Activated naive CD4-positive, alpha-beta T cell treated with anti-CD3 and anti-CD28 coated beads, Interleukin-2, amount 10 ng/mL, durations not matched to agents 7 days and 5 days (primary cell): ENCODE measurements at regions not wholly inside any gene's neighbourhood (a gene's known extent, or its start where the extent isn't known, plus 50 kb on each side); places are given as distances from the start of the nearest gene placed in this dataset.

Experiments
- CTCF ChIA-PET: fragments of 350-600 bp; sonication (Branson Sonifier 250); formaldehyde crosslinking; loops from one replicate; lab custom pipeline; 2021; ENCODE audit warnings: antibody characterized with exemption; lab: Charles Lee
- DNase-seq: peaks from one replicate; pipeline ENCODE4 v3.0.0-alpha.2; 2020
- H3K27ac Mint-ChIP-seq: one replicate; pipeline ENCODE4 v1.8.0; 2021; ENCODE audit warnings: mild to moderate bottlenecking, moderate library complexity, mixed read lengths
- H3K27me3 Mint-ChIP-seq: one replicate; pipeline ENCODE4 v1.8.0; 2021; ENCODE audit warnings: mild to moderate bottlenecking, mixed read lengths
- H3K36me3 Mint-ChIP-seq: one replicate; pipeline ENCODE4 v1.8.0; 2021; ENCODE audit warnings: mixed read lengths
- H3K4me1 Mint-ChIP-seq: one replicate; pipeline ENCODE4 v1.8.0; 2021; ENCODE audit warnings: mixed read lengths
- H3K4me3 Mint-ChIP-seq: one replicate; pipeline ENCODE4 v1.8.0; 2021; ENCODE audit warnings: mild to moderate bottlenecking, moderate library complexity, mixed read lengths
- H3K9me3 Mint-ChIP-seq: one replicate; pipeline ENCODE4 v1.8.0; 2021; ENCODE audit warnings: mixed read lengths

GRCh38 chr3:99526921-99527320 is 111.5 kb upstream of the COL8A1 start:
- no peak for DNase-seq
- Mint-ChIP-seq H3K36me3 (no peaks in the 10 kb centered on the region), H3K9me3 (no peaks in the 10 kb centered on the region), H3K4me3 (no peak overlapping the region), H3K27me3 (no peaks in the 10 kb centered on the region), H3K4me1 (no peaks in the 10 kb centered on the region), H3K27ac (no peak overlapping the region)
- CTCF ChIA-PET = no interaction called here

GRCh38 chr3:99524559-99524958 is 113.8 kb upstream of the COL8A1 start:
- no peaks in the 10 kb centered on the region for H3K4me1 Mint-ChIP-seq
- no peak for DNase-seq
- no peaks in the 10 kb centered on the region for H3K27me3 Mint-ChIP-seq
- no peak overlapping the region for H3K4me3 Mint-ChIP-seq
- no peak overlapping the region for H3K27ac Mint-ChIP-seq
- CTCF ChIA-PET = no interaction called here
- H3K36me3 Mint-ChIP-seq = no peaks in the 10 kb centered on the region
- H3K9me3 Mint-ChIP-seq = no peaks in the 10 kb centered on the region

GRCh38 chr3:99523431-99524127 is 114.8 kb upstream of the COL8A1 start:
- no peaks in the 10 kb centered on the region for H3K4me1 Mint-ChIP-seq
- CTCF ChIA-PET = no interaction called here

DNA sequence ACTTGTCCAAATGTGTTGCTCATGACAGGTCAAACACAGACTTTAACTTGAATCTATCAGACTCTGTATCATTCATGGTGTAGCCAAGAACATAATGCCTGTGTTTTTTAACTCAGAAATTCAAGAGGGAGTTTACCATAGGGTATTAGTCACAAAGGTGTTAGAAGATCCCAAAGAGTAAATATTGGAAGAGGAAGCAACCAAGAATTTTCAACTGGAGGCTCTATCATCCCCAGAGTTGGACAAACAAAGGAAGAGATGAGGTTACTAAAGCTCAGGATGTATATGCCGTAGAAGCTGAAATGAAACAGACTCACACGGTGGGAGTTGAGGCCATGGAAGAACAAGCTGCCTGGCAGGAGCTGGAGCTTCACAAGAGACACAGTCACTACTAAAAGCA is 116.2 kb upstream of the COL8A1 start:
- H3K36me3 Mint-ChIP-seq = no peaks in the 10 kb centered on the region
- no peak overlapping the region for H3K4me3 Mint-ChIP-seq
- DNase-seq = no peak
- CTCF ChIA-PET = interaction anchor here (0.9 kb wide), 1 partner anchor 15 kb away, joined by 3 read pairs; no protein-coding TSS in a partner anchor
- H3K27ac Mint-ChIP-seq = no peak overlapping the region
- no peaks in the 10 kb centered on the region for H3K9me3 Mint-ChIP-seq
- no peaks in the 10 kb centered on the region for H3K27me3 Mint-ChIP-seq
- no peaks in the 10 kb centered on the region for H3K4me1 Mint-ChIP-seq

More at GRCh38 chr3:99523431-99524127, 114.8 kb upstream of the COL8A1 start:
- H3K9me3 Mint-ChIP-seq = no peaks in the 10 kb centered on the region
- H3K4me3 Mint-ChIP-seq = no peak overlapping the region
- H3K27ac Mint-ChIP-seq = no peak overlapping the region
- H3K36me3 Mint-ChIP-seq = no peaks in the 10 kb centered on the region
- no peaks in the 10 kb centered on the region for H3K27me3 Mint-ChIP-seq
- no peak for DNase-seq

DNA sequence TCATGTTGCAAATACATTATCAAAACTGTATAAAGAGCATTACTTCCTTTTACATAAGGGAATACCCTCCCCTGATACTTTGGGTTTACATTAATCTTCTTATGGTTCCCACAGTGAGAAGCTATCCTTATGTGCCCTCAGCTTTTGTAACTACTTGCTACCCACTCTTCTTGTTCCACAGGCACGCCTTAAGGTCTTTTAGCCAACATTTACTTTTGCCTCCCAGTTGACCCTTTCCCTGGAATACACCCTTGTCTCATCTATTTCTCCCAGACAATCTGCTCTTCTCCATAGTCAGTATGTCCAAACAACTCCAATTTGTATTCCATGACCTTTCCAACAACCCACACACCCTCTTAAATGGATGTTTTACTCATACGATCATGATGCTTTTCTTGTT is 116.8 kb upstream of the COL8A1 start:
- no peaks in the 10 kb centered on the region for H3K27me3 Mint-ChIP-seq
- H3K36me3 Mint-ChIP-seq = no peaks in the 10 kb centered on the region
- no peaks in the 10 kb centered on the region for H3K4me1 Mint-ChIP-seq
- no peaks in the 10 kb centered on the region for H3K9me3 Mint-ChIP-seq
- no peak for DNase-seq
- H3K27ac Mint-ChIP-seq = no peak overlapping the region
- CTCF ChIA-PET = no interaction called here
- no peak overlapping the region for H3K4me3 Mint-ChIP-seq

- Mint-ChIP-seq H3K27me3 (no peaks in the 10 kb centered on the region), H3K4me3 (no peak overlapping the region), H3K9me3 (no peaks in the 10 kb centered on the region), H3K27ac (no peak overlapping the region), H3K4me1 (no peaks in the 10 kb centered on the region), H3K36me3 (no peaks in the 10 kb centered on the region)
- CTCF ChIA-PET = interaction anchor here (0.6 kb wide), 1 partner anchor 21 kb away, joined by 3 read pairs; no protein-coding TSS in a partner anchor
- DNase-seq = no peak
Observed at GRCh38 chr3:99520513-99520912, 117.9 kb upstream of the COL8A1 start.

GRCh38 chr3:99516936-99517335 is 121.5 kb upstream of the COL8A1 start:
- Mint-ChIP-seq H3K36me3 (no peaks in the 10 kb centered on the region), H3K27me3 (no peaks in the 10 kb centered on the region), H3K9me3 (no peaks in the 10 kb centered on the region), H3K4me3 (no peak overlapping the region), H3K4me1 (no peaks in the 10 kb centered on the region), H3K27ac (no peak overlapping the region)
- CTCF ChIA-PET = no interaction called here
- DNase-seq = no peak

DNA sequence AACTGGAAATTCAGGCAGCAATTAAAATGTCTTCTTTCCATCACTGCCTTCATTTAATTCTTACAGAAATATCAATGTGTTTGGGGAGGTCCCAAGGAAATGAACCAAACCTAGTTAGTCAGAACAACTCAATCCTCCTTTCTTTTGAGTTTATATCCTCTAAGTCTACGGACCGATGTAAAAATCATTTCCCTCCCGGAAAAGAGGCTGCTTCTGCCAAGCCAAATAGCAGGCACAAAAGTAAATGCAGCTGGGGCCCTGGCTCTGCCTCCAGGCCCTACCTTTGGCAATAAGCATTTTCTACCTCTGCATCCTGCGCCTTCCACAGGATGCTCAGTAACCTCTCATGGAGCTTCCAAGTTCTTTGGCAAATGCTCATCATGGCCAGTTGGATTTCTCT is 122.5 kb upstream of the COL8A1 start:
- H3K27me3 Mint-ChIP-seq = no peaks in the 10 kb centered on the region
- no peak for DNase-seq
- no peaks in the 10 kb centered on the region for H3K4me1 Mint-ChIP-seq
- H3K9me3 Mint-ChIP-seq = no peaks in the 10 kb centered on the region
- no peaks in the 10 kb centered on the region for H3K36me3 Mint-ChIP-seq
- H3K4me3 Mint-ChIP-seq = no peak overlapping the region
- CTCF ChIA-PET = no interaction called here
- H3K27ac Mint-ChIP-seq = no peak overlapping the region

- H3K4me3 Mint-ChIP-seq = no peak overlapping the region
- H3K4me1 Mint-ChIP-seq = no peaks in the 10 kb centered on the region
- CTCF ChIA-PET = no interaction called here
- H3K36me3 Mint-ChIP-seq = no peaks in the 10 kb centered on the region
- no peak overlapping the region for H3K27ac Mint-ChIP-seq
- H3K27me3 Mint-ChIP-seq = no peaks in the 10 kb centered on the region
- no peaks in the 10 kb centered on the region for H3K9me3 Mint-ChIP-seq
- no peak for DNase-seq
Observed at GRCh38 chr3:99509224-99509623, 129.2 kb upstream of the COL8A1 start.

- H3K27me3 Mint-ChIP-seq = no peaks in the 10 kb centered on the region
- no peak overlapping the region for H3K27ac Mint-ChIP-seq
- H3K9me3 Mint-ChIP-seq = no peaks in the 10 kb centered on the region
- no peaks in the 10 kb centered on the region for H3K36me3 Mint-ChIP-seq
- CTCF ChIA-PET = no interaction called here
- H3K4me3 Mint-ChIP-seq = no peak overlapping the region
- no peaks in the 10 kb centered on the region for H3K4me1 Mint-ChIP-seq
- no peak for DNase-seq
Observed at GRCh38 chr3:99508191-99508590, 130.2 kb upstream of the COL8A1 start.

DNA sequence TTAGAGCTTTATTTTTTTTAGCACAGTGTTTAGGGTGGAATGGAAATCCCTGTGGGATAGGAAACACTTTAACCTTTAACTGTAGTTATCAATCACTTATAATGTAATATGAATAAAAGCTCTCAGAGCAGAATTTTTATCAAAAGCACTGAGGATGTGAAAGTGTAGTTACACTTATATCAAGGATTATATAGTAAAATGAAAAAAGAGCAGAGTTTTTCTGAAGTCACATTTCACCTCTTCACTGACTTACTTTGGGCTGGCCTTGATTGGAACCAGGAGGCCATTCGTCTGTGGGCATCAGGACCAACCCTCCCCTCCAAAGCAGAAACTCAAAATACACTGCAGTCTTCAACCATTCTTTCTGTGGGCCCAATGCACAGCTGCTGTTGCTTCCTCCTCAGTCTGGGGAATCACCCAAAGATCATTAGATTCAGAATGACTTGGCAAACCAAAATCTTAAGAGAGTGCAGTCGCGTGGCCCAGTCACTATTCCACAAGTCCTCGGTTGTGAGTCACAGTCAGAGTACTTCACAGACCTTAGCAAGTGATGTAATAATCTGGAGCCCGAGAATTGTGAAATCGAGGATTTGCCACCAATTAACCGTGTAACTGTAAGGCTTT is 132.6 kb upstream of the COL8A1 start:
- Mint-ChIP-seq H3K36me3 (no peaks in the 10 kb centered on the region), H3K27ac (no peak overlapping the region), H3K27me3 (no peaks in the 10 kb centered on the region), H3K9me3 (no peaks in the 10 kb centered on the region), H3K4me3 (no peak overlapping the region), H3K4me1 (no peaks in the 10 kb centered on the region)
- CTCF ChIA-PET = no interaction called here
- DNase-seq = no peak

DNA sequence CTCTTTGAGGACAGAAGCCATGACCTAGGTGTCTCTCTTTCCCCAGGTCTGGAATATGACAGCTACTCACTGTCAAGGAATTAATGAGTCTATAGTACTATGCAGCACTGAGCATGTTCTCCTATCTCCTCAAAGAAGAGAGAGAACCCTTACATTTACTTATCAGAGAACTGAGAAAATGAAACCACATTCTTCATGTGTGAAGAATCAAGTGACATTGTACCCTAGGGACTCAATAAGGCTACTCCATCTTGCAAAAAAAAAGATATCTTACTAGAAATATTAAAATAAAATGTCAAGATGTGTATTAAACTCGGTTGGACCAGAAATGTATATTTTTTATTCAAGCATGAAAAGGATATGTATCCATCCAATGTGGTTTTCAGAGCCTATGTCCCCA is 133.2 kb upstream of the COL8A1 start:
- Mint-ChIP-seq H3K4me1 (no peaks in the 10 kb centered on the region), H3K9me3 (no peaks in the 10 kb centered on the region), H3K27ac (no peak overlapping the region), H3K36me3 (no peaks in the 10 kb centered on the region), H3K27me3 (no peaks in the 10 kb centered on the region), H3K4me3 (no peak overlapping the region)
- CTCF ChIA-PET = no interaction called here
- DNase-seq = no peak

GRCh38 chr3:99504258-99504657 is 134.1 kb upstream of the COL8A1 start:
- no peak overlapping the region for H3K4me3 Mint-ChIP-seq
- no peaks in the 10 kb centered on the region for H3K36me3 Mint-ChIP-seq
- DNase-seq = no peak
- H3K27me3 Mint-ChIP-seq = no peaks in the 10 kb centered on the region
- H3K4me1 Mint-ChIP-seq = no peaks in the 10 kb centered on the region
- no peaks in the 10 kb centered on the region for H3K9me3 Mint-ChIP-seq
- CTCF ChIA-PET = no interaction called here
- H3K27ac Mint-ChIP-seq = no peak overlapping the region

DNA sequence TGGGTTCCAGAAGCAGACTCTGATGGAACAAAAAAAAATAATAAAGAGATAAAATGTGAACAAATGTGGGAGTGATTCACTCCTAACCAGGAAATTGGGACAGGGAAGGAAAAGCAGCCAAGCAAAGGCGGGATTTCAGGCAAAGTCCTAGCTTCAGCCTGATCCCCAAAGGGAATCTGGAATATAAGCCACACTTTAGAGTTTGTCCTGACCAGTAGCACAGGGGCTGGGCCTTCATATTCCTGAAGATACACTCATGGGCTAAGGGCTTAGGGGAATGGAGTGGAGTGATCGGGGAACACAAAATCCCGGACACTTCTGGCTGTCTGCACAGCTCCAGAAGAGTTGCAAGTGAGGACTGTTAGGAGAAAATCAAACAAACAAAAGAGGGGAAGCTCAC is 135.0 kb upstream of the COL8A1 start:
- DNase-seq = no peak
- no peaks in the 10 kb centered on the region for H3K27me3 Mint-ChIP-seq
- H3K4me1 Mint-ChIP-seq = no peaks in the 10 kb centered on the region

GRCh38 chr3:99502871-99503270 is 135.5 kb upstream of the COL8A1 start:
- H3K9me3 Mint-ChIP-seq = no peaks in the 10 kb centered on the region
- no peaks in the 10 kb centered on the region for H3K4me1 Mint-ChIP-seq
- no peak overlapping the region for H3K4me3 Mint-ChIP-seq
- H3K27me3 Mint-ChIP-seq = no peaks in the 10 kb centered on the region
- CTCF ChIA-PET = interaction anchor here (1.1 kb wide), 1 partner anchor 29 kb away, joined by 3 read pairs; no protein-coding TSS in a partner anchor
- H3K36me3 Mint-ChIP-seq = no peaks in the 10 kb centered on the region
- no peak for DNase-seq
- no peak overlapping the region for H3K27ac Mint-ChIP-seq

More for the DNA sequence above, 135.0 kb upstream of the COL8A1 start:
- Mint-ChIP-seq H3K9me3 (no peaks in the 10 kb centered on the region), H3K36me3 (no peaks in the 10 kb centered on the region), H3K4me3 (no peak overlapping the region), H3K27ac (no peak overlapping the region)
- CTCF ChIA-PET = interaction anchor here (1.1 kb wide), 1 partner anchor 29 kb away, joined by 3 read pairs; no protein-coding TSS in a partner anchor
